GM12878 (cell line): ENCODE measurements at regions not wholly inside any gene's neighbourhood (a gene's known extent, or its start where the extent isn't known, plus 50 kb on each side); places are given as distances from the start of the nearest gene placed in this dataset.

ENCODE experiments used
- CBX5 ChIP-seq: sonication (generic); IDR thresholded peaks from 2 replicates; pipeline ENCODE4 v1.6.1; 2016; ENCODE audit warnings: low read depth, moderate library complexity, mild to moderate bottlenecking, inconsistent platforms
- CEBPZ ChIP-seq: fragments of 150-350 bp; IDR thresholded peaks from 2 replicates; pipeline ENCODE4 v1.6.1; 2016; ENCODE audit warnings: low read depth, low read length
- CHD1 ChIP-seq: IDR thresholded peaks from 2 replicates; pipeline ENCODE4 v1.6.1; 2012; ENCODE audit warnings: low read depth, low read length, improper control_type of control experiment
- CHD2 ChIP-seq: IDR thresholded peaks from 2 replicates; pipeline ENCODE4 v1.6.1; 2011; ENCODE audit warnings: low read depth, low read length, improper control_type of control experiment, borderline replicate concordance
- POLR2A ChIP-seq: IDR thresholded peaks from 2 replicates; pipeline ENCODE4 v1.6.1; 2011; ENCODE audit warnings: low read depth, mild to moderate bottlenecking, low read length
- POLR2AphosphoS2 ChIP-seq: IDR thresholded peaks from 2 replicates; pipeline ENCODE4 v1.6.1; 2011; ENCODE audit warnings: low read depth, mild to moderate bottlenecking, low read length, improper control_type of control experiment, moderate library complexity
- RFX5 ChIP-seq: IDR thresholded peaks from 2 replicates; pipeline ENCODE4 v1.6.1; 2011; ENCODE audit warnings: low read depth, low read length, improper control_type of control experiment

GRCh38 chr13:112134391-112135075 is 67.6 kb downstream of the SOX1 start:
- TF ChIP-seq CHD2, result no peak
- no peak for TF ChIP-seq POLR2AphosphoS2
- TF ChIP-seq CBX5, result no peak
- no peak for TF ChIP-seq POLR2A
- no peak for TF ChIP-seq RFX5
- no peak for TF ChIP-seq CEBPZ
- no peak for TF ChIP-seq CHD1
